GM19240 (cell line): ENCODE measurements at regions not wholly inside any gene's neighbourhood (a gene's known extent, or its start where the extent isn't known, plus 50 kb on each side); places are given as distances from the start of the nearest gene placed in this dataset.

Source experiments
- DNase-seq: peaks from one replicate; pipeline ENCODE4 v3.0.0; 2011; ENCODE audit warnings: low spot score; ENCODE audit not compliant: insufficient read length

- no peak for DNase-seq
Measured at GRCh38 chr18:27400001-27400400, 214.9 kb upstream of the CHST9 start.

GRCh38 chr18:27395752-27396151 is 210.6 kb upstream of the CHST9 start:
- no peak for DNase-seq

GRCh38 chr18:27394687-27395086 is 209.6 kb upstream of the CHST9 start:
- DNase-seq: no peak

- DNase-seq: no peak
Measured at GRCh38 chr18:27382567-27383216, 197.6 kb upstream of the CHST9 start.

- DNase-seq: no peak
Measured at GRCh38 chr18:27378431-27379095, 193.5 kb upstream of the CHST9 start.

GRCh38 chr18:27377251-27377650 is 192.1 kb upstream of the CHST9 start:
- no peak for DNase-seq

GRCh38 chr18:27372386-27372785 is 187.3 kb upstream of the CHST9 start:
- DNase-seq: no peak

GRCh38 chr18:27366665-27367064 is 181.6 kb upstream of the CHST9 start:
- no peak for DNase-seq

- no peak for DNase-seq
Measured at GRCh38 chr18:27366151-27366550, 181.0 kb upstream of the CHST9 start.

GRCh38 chr18:27363872-27364271 is 178.8 kb upstream of the CHST9 start:
- DNase-seq: no peak

- DNase-seq: no peak
Measured at GRCh38 chr18:27361477-27361876, 176.4 kb upstream of the CHST9 start.

GRCh38 chr18:27355308-27355707 is 170.2 kb upstream of the CHST9 start:
- no peak for DNase-seq

- DNase-seq: no peak
Measured at GRCh38 chr18:27353273-27353672, 168.2 kb upstream of the CHST9 start.

GRCh38 chr18:27349284-27349882 is 164.3 kb upstream of the CHST9 start:
- DNase-seq: no peak

- no peak for DNase-seq
Measured at GRCh38 chr18:27331606-27332005, 146.5 kb upstream of the CHST9 start.

GRCh38 chr18:27314996-27315395 is 129.9 kb upstream of the CHST9 start:
- DNase-seq: no peak

- no peak for DNase-seq
Measured at GRCh38 chr18:27313678-27314077, 128.6 kb upstream of the CHST9 start.

- DNase-seq: no peak
Measured at GRCh38 chr18:27312853-27313252, 127.7 kb upstream of the CHST9 start.

GRCh38 chr18:27312153-27312552 is 127.0 kb upstream of the CHST9 start:
- DNase-seq: no peak

GRCh38 chr18:27311114-27311513 is 126.0 kb upstream of the CHST9 start:
- DNase-seq: no peak

- DNase-seq: no peak
Measured at GRCh38 chr18:27301615-27302378, 116.7 kb upstream of the CHST9 start.

- no peak for DNase-seq
Measured at GRCh38 chr18:27298214-27298804, 113.2 kb upstream of the CHST9 start.
